Activated CD4-positive, alpha-beta T cell treated with anti-CD3 and anti-CD28 coated beads, Interleukin-2, Interleukin-6, amounts not matched to agents 100 ng/mL and 50 ng/mL, durations not matched to agents 16 hours and 8 hours (primary cell): ENCODE measurements at regions not wholly inside any gene's neighbourhood (a gene's known extent, or its start where the extent isn't known, plus 50 kb on each side); places are given as distances from the start of the nearest gene placed in this dataset.
"Not testable (repeated sequence)": the region's sequence is repeated elsewhere in the genome, so short reads cannot be mapped to it uniquely, and the experiment has no call there.

ENCODE experiments used
- DNase-seq: peaks from one replicate; pipeline ENCODE4 v3.0.0-alpha.2; 2020

DNA sequence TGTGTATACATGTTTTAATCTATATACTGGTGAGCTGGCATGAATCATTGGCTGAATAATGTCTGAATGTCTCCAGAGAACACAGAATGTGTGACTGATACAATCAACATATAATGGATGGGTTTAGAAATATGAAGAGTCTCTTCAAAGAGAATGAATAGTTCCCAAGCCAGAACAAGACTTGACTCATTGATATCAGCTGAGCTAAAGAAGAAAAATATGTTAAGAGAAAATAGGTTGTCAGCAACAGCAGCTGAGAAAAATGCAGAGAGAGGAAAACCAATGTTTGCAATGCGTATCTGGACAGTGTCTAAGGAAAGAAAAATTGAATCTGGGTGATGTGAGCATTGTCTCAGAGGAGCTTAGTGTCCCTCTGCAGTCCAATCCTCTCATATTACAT, 1281.8 kb upstream of the TENM4 start:
- no peak for DNase-seq

DNA sequence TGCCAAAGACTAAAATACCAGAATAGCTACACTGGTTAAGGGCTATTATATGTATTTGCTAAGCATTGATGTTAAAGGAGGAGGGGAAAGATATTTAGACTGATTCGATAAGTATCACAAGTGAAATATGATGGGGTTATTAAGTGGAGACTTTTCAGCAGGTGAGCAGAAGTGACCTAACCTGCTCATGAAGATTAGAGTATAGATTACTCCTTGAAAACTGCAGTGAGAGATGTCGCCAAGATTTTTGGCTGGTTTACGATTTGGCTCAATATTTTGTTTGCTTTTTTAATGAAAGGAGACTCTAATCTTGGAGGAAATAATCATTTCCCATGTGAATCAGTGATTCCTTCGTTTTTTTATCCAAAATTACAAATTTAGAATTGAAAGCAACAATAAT, 1279.5 kb upstream of the TENM4 start:
- no peak for DNase-seq

DNA sequence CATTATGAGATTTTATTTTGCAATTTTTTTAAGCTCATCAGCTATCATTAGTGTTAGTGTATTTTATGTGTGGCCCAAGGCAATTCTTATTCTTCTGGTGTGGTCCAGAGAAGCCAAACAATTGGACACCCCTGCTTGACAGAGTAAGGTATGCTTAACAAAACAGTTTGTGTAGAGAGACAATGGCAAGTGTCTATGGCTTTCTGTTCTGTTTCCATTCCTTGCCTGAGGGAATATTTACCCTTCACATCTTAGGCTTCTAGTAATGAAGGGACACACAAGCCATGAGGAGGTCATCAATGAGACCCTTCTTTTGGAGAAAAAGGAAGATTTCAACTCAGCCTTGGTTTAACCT, 1278.4 kb upstream of the TENM4 start:
- no peak for DNase-seq

DNA sequence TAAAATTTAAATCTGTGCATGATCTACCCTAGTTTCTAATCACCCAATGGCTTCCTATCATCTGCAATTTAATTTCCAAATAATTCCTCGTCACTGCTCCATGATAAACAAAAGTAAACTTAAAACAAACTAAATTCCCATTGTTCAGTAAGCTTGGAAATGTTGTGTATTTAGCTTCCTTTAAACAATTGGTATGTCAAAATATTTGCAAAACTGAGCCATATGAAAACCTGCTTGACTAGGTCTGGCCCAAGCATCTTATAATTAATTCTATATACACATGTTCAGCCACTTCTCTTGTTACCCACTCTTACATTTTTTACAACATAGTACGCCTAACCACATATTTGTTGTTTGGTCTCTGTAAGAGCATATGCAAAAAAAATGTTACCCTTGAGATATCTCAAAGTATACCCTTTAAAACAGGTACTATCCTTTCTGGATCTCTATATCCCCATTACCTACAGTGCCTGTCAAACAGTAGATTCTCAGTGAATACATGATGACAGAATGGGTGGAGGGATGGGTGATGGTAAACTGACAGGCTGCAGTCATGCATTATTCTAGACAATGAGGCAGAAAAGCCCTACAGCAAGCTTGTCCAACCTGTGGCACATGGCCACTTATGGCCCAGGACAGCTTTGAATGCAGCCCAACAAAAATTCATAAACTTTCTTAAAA, 1277.9 kb upstream of the TENM4 start:
- no peak for DNase-seq

DNA sequence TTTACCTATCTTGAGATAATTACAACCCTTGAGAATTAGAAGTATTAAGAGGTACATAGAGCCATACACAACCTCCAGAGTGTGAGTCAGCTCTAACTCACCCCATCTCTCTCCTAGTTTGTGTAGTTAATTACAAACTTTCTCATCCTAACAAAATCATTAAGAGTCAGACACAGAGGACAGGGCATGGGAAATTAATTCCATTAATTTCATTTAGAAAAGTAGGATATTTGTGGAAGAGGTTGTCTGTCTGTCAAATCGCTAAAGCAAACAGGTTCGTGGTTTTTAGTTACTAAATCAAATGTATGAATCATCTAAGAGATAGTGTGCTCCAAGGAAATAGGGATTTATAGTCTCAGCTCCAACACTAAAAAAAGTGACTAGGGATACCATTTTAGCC, 1261.4 kb upstream of the TENM4 start:
- no peak for DNase-seq

DNA sequence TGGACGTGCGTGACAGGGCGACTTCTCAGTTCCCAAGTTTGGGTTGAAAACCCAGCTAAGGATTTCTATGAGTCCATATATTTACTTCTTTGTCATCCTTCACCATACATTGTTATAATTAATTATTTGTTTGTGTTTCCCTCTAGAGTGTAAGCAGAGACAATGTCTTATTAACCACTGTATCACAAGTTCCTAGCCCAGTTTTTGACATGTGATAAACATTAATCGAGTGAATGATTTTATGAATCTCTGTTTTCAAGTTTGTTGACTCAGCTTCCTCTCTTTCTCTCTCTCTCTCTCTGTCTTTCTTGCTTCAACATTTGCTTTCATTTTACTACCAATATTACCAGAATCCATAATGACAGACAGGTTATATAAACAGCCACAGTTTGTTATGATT, 1259.6 kb upstream of the TENM4 start:
- no peak for DNase-seq

DNA sequence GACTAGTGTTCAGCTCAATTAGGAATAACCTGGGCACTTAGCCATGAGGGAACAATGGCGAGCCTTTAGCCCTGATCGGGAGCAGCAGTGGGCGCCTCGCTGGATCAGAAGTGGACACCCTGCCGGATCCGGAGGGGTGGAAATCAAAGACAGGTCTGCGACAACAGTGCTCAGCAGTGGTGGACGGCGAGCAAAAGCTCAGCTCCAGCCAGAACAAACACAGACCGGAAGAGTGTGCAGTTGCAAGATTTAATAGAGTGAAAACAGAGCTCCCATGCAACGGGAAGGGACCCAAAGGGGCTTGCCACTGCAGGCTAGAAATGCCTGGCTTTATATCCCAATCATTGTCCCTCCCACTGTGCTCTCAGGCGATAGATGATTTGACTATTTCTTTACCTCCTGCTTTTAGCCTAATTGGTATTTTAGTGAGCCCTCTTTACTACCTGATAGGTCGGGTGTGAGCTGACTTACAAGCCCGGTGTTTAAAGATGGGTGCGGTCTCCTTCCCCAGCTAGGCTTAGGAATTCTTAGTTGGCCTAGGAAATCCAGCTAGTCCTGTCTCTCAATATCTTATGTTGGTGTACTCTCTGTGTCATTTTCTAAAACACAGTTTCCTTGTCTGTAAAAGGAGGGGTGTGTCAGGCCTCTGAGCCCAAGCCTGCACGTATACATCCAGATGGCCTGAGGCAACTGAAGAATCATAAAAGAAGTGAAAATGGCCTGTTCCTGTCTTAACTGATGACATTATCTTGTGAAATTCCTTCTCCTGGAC, 1258.8 kb upstream of the TENM4 start:
- DNase-seq: not testable (repeated sequence)

DNA sequence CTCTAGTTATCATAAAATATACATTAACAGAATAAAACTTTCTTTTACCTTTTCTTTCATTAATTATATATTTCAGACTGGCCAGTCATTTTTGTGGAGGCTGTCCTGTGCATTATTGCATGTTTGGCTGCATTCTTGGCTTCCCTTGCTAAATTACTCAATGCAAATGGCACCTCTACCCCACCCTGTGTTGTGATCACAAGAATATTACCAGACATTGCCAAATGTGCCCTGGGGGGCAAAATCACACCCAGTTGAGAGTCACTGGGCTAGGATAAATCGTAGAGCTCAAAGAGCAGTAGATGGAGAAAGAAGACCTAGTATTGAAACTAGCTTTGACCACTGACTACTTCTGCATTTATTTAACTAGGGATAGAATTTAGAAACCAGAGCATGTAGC, 1257.8 kb upstream of the TENM4 start:
- DNase-seq: no peak

DNA sequence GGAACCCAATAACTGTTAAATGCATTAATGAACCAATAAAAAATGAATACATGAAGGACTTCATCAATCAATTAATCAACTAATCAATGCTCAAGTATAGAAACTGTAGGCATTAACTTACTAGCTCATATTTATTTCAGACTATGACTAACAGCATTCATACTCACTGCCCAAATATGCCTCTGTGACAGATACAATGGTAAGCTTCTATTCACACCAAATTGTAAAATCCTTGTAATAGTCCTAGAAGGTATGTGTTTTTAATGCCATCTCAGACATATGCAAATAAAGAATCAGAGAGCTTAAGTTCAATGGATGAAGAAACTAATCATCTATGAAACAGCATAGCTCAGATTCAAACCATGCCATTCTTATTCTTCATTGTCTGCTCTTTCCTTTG, 1253.6 kb upstream of the TENM4 start:
- DNase-seq: no peak

DNA sequence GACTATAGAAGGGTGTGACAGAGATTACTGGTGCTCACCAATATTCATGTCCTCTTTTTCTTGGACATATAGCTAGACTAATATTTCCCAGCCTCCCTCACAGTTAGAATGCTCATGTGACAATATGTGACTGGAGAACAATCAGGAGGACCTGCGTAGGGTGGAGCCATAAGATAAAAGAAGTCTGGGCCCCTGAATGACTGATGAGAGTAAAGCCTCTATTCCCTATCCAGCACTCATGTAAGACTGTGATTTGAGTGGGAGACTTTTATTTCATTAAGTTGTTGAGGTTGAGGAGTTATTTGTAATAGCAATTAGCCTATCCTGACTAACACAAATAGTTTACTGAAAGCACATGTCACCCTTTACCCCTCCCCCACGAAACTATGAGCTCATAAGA, 1247.1 kb upstream of the TENM4 start:
- no peak for DNase-seq

DNA sequence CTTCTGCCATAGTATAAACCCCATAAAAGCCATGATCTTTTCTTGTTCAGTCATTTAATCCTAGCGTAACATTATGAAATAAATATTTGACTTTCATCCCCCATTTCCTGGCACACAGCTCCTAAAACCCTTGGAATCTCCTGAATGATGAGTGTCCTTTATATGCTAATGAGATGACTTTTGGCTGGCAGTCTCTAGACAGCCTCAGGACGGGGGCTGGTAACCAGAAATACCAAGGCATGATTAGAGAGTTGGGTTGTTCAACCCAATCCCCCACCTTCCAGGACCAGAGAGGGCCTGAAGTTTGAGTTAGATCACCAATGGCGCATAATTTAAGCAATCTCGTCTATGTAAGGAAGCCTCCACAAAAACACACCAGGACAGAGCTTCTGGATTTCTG, 1246.1 kb upstream of the TENM4 start:
- DNase-seq: no peak

DNA sequence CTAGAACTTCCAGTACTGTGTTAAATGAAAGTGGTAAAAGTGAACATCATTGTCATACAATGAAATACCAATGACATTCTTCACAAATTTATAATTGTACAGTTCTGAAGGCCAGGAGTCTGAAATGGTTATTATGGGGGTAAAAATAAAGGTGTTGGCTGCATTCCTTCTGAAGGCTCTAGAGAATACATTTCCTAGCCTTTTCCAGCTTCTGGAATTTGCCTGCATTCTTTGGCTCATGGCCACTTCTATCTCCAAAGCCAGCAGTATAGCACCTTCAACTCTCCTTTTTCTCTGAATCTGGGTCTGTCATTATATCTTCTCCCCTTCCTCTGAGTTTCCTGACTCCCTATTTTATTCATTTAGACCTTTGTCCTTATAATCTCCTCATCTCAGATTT, 1232.7 kb upstream of the TENM4 start:
- DNase-seq: no peak

DNA sequence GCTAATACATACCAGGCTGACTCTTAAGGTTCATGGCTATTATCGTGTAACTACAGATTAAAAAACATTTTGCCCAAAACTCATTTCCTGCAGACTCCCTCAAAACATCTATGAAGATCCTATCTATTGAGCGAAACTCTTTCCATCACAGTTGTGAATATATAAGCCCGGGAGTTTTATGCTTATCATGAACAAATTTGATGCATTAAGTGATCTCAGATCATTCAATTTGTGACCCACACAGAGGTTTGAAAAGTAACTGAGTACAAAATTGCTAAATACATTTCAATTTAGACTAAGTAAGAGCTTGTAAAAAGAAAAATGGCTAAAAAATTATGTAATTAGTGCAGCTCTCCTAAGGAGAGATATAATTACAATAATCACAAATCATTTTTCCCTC, 1228.8 kb upstream of the TENM4 start:
- DNase-seq: no peak

DNA sequence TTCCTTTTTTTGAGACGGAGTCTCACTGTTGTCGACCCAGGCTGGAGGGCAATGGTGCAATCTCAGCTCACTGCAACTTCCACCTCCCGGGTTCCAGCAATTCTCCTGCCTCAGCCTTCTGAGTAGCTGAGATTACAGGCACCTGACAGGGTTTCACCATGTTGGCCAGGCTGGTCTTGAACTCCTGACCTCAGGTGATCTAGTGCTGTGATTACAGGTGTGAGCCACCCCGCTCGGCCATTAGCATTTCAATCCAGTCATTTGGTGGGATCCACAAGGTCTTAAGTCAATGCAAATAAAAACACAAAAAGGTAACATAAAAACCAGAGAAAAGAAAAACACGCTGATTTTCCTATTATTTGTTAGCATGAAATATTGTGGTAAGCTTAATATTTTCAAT, 1227.2 kb upstream of the TENM4 start:
- DNase-seq: no peak

DNA sequence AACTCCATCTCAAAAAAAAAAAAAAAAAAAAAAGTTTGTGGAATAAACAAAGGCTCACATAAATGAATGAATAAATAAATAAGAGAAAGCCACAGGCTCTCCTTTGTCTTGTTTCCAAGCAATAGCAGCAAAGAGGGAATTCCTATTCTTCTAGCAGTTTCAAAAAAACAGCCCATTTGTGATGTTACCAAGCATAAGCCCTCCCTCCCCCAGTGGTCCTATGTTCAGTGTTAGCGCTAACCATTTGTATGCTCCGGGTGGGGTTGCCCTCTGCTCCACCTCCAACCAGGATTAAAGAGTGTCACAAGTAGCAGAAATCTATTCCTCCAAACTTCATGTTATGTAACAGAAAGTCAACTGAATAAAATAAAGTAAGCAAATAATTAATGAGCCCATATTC, 1215.0 kb upstream of the TENM4 start:
- no peak for DNase-seq

DNA sequence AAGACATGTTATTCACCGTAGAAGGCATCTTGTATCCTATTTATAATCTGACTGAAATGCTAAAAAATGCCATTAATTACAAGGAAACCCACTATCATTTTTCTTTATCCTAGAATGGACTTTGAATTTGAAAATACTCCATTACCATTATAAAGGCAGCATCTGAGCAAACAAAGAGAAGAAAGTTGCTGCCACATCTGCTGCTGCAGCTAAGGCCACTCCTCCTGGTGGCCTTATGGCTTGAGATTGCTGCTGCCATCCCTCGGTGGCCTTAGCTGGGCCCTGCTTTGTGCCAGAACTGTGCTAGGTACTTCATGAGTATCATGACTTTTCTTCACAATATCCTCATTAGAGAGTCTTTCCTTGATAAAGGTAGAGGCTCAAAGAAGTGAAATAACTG, 1210.1 kb upstream of the TENM4 start:
- no peak for DNase-seq

DNA sequence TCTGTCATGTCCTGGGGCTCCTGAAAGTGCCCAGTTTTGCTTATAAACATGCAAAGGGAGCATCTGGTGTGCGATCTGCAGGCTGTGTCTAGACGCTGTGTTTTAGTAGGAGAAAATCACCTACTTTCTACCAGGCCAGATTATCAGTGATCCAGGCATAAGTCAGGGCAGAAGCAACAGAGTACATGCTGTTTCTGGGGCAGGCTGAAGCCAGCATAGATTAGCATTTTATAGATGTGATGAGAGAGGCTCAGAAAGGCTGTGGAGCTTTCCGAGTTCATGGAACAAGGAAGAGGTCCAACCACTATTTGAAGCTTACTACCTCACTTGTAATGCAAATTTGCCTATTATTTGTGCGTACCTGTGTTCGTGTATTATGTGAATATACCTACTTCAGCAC, 1208.4 kb upstream of the TENM4 start:
- no peak for DNase-seq

DNA sequence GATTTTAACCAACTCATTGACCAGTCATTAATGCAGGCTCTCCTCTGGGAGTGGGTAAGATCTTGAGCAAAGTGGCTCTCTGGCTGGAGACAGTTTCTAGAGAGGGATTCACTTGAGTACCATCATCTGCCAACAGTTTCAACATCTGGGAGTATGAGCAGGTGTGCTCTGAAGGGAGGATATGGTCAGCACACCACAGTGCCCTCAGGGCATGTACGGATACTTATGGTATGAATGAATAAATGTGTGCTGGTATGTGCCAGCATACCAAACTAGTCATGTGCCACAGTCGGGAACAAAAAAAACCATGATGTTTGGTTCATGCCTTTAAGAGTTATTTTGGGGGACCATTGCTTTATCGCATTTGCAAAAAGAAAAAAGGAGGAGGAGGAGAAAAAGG, 1197.5 kb upstream of the TENM4 start:
- DNase-seq: no peak

DNA sequence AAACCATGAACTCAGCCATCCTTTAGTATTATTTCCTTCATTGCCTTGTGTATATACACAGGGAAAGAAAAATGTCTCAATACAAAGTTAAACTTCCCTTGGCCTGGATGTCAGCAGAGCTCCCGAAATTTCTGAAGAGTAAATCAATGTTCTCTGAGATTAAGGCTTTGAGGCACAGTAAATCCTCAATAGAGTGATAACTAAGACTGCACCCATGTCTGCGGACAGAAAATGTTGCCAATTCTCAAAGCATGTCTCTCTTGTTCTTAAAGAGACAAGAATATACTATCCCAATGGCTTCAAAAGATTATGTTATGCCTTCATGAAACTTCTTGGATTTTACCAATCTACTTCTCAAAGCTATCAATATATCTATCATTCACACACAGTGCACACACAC, 1196.7 kb upstream of the TENM4 start:
- DNase-seq: no peak

DNA sequence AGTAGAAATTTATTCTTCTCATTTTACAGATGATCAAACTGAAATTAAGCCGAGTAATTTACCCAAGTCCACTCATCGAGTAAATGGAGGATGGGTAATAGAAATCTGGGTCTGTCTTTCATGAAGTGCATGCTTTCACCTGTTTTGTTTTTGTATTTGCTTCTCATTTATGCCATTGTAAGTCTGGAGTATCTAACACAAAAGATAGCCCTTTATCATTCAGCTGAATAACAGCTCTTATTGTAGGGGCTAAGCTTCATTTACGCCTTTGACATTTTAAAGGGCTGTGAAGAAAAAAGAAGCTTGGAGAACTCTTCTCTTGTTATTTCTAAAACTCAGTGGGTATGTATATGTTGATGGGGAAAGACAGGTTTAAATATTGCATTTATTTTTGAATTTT, 1196.2 kb upstream of the TENM4 start:
- no peak for DNase-seq

DNA sequence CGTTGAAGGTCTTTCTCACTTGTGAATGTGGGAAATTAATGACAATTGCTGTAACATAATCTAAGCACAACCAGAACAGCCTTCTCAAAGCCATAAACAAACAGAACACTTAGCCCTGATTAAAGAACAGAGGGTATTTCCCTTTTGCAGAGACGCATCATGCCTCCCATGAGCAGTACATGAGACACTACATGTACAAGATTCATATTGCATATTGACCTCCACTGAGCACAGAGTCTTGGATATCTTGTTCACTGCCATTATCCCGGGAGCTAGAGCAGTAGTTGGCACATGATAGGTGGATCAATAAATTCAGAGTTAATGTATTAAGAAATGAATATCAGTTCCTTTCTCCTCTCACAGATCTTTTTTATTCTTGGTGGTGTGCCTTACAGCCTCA, 1194.3 kb upstream of the TENM4 start:
- DNase-seq: no peak

DNA sequence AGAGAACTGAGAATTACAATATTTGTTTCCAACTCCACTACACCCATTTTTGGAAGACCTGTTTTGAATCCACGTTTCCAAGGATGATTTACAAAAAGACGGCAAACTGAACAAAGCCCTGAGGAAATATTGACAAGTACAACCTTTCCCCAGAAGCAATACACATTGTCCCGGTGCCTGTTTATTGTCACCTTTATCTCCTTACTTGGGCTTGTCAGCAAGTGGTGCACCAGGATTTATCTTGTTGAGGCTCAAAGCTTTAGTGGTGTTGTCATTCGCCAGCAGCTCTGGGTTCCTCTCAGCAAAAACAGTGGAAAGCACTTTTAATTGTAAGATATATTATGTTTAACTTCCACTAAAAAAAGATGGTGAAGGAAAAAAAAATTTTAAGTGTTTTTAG, 1191.9 kb upstream of the TENM4 start:
- DNase-seq: no peak

DNA sequence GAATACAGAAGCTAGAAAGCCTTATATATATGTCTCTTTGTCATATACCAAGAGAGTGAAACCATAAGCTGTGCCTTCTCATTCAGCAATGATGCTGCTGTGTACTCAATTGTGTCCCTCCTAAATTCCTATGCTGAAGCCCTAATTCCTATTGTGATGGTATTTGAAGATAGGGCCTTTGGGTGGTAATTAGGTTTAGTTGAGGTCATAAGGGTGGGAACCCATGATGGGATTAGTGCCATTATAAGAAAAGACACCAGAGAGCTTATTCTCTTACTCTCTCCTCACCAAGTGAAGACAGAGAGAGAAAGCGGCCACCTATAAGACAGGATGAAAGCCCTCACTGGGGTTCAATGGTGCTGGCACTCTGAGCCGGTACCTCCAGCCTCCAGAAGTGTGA, 1191.3 kb upstream of the TENM4 start:
- DNase-seq: no peak

DNA sequence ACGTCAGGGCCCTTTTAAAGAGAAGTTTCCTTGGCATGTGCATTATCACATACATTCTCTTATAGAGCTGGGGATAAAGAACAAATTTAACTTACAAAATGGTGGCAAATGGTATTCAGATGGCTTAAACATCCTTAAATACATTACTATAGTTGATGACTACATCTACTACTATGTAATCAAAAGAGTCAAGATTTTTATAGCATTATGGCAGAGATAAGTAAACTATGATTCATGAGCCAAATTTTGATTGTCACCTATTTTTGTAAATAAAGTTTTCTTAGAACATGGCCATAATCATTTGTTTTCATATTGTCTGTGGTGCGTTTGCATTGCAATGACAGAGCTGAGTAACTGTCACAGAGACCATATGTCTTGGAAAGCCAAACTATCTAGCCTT, 1188.6 kb upstream of the TENM4 start:
- DNase-seq: no peak

DNA sequence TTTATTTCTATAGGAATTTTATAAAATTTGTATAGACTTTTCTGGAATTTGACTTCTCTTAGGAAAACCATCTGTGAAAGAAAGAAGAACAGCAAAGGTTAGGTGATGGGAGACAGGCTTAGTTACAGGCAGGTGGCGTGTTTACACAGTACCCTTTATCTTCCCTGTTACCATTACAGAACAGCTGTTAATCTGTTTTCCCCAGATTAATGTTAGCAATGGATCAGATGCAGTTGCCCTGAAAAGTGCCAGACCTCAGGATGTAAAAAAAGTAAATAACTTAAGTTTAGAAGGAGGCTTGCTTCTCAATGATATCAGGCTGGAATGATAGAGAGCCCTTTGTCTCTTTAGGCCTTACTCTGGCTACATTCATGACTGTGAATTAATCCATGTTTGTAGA, 1186.5 kb upstream of the TENM4 start:
- DNase-seq: no peak
